ENCODE measurements at regions not wholly inside any gene's neighbourhood (a gene's known extent, or its start where the extent isn't known, plus 50 kb on each side); places are given as distances from the start of the nearest gene placed in this dataset.
"Not testable (repeated sequence)": the region's sequence is repeated elsewhere in the genome, so short reads cannot be mapped to it uniquely, and the experiment has no call there.

- TF ChIP-seq CTCF (IDR thresholded peaks at IDR 0.05), result no peak
- H3K9me3 ChIP-seq (replicated peaks in 1 of 2; ENCODE audit: control insufficient read depth in 1 of 2, insufficient read depth in 1 of 2, low read length in 2 of 2), result peaks cover 0 to 9% of the 10 kb centered on the region in 2 donors
- Mint-ChIP-seq H3K4me1 (no peaks in the 10 kb centered on the region), H3K27ac (no peak overlapping the region), H3K9me3 (peaks cover 0 to 9% (median 4%) of the 10 kb centered on the region in 7 donors), H3K36me3 (no peaks in the 10 kb centered on the region), H3K4me3 (no peak overlapping the region), H3K27me3 (ENCODE audit: low read depth in 3 of 3) (no peaks in the 10 kb centered on the region)
- H3K4me3 ChIP-seq (replicated peaks in 1 of 3; ENCODE audit: low read depth in 2 of 3, low read length in 3 of 3), result no peak overlapping the region
- no peaks in the 10 kb centered on the region for H3K36me3 ChIP-seq (replicated peaks in 1 of 2; ENCODE audit: control insufficient read depth in 1 of 2, insufficient read depth in 2 of 2, low read length in 2 of 2)
- intact Hi-C loops (cut with micrococcal nuclease), result no loop called here
- no peaks in the 10 kb centered on the region for H4K20me1 ChIP-seq (ENCODE audit: insufficient read depth, low read length)
- H3K79me2 ChIP-seq (ENCODE audit: insufficient read depth, low read length), result no peaks in the 10 kb centered on the region
- no peak overlapping the region for H2AFZ ChIP-seq (ENCODE audit: insufficient read depth, low read depth, low read length, poor library complexity, severe bottlenecking)
- H3K27me3 ChIP-seq (ENCODE audit: control insufficient read depth in 2 of 2, insufficient read depth in 2 of 2, low read length in 2 of 2), result no peaks in the 10 kb centered on the region
- H3K4me1 ChIP-seq (ENCODE audit: control insufficient read depth in 1 of 2, insufficient read depth in 2 of 2, low read length in 2 of 2), result no peaks in the 10 kb centered on the region
- 61% methylated on average over 3 of the region's 4 CpGs for WGBS (ENCODE audit: insufficient coverage)
- H3K4me2 ChIP-seq (replicated peaks; ENCODE audit: extremely low read depth, low read length, poor library complexity, severe bottlenecking), result no peak overlapping the region
- H3K9ac ChIP-seq (ENCODE audit: insufficient read depth, low read length, poor library complexity, severe bottlenecking), result no peak overlapping the region
- DNase-seq, result no peak
- no peak overlapping the region for H3K27ac ChIP-seq (ENCODE audit: low read depth in 1 of 2, low read length in 2 of 2)
Observed at GRCh38 chr12:83573671-83574070, 887.0 kb downstream of the TMTC2 start.

GRCh38 chr12:83559650-83560049 lies 872.9 kb downstream of the TMTC2 start:
- no peak overlapping the region for H3K4me3 ChIP-seq (replicated peaks in 1 of 3; ENCODE audit: low read depth in 2 of 3, low read length in 3 of 3)
- H3K27ac ChIP-seq (ENCODE audit: low read depth in 1 of 2, low read length in 2 of 2), result no peak overlapping the region
- H3K36me3 ChIP-seq (replicated peaks in 1 of 2; ENCODE audit: control insufficient read depth in 1 of 2, insufficient read depth in 2 of 2, low read length in 2 of 2), result no peaks in the 10 kb centered on the region
- intact Hi-C loops (cut with micrococcal nuclease), result no loop called here
- no peak for DNase-seq
- no peaks in the 10 kb centered on the region for H3K27me3 ChIP-seq (ENCODE audit: control insufficient read depth in 2 of 2, insufficient read depth in 2 of 2, low read length in 2 of 2)
- no peaks in the 10 kb centered on the region for H3K36me3 Mint-ChIP-seq
- TF ChIP-seq CTCF (IDR thresholded peaks at IDR 0.05), result no peak
- H3K27ac Mint-ChIP-seq, result no peak overlapping the region
- H3K4me1 ChIP-seq (ENCODE audit: control insufficient read depth in 1 of 2, insufficient read depth in 2 of 2, low read length in 2 of 2), result no peaks in the 10 kb centered on the region
- no CpG with 5 or more reads among the region's 1 CpG for WGBS (ENCODE audit: insufficient coverage)
- H4K20me1 ChIP-seq (ENCODE audit: insufficient read depth, low read length), result no peaks in the 10 kb centered on the region
- no peak overlapping the region for H2AFZ ChIP-seq (ENCODE audit: insufficient read depth, low read depth, low read length, poor library complexity, severe bottlenecking)
- peaks cover 6 to 16% of the 10 kb centered on the region in 2 donors for H3K9me3 ChIP-seq (replicated peaks in 1 of 2; ENCODE audit: control insufficient read depth in 1 of 2, insufficient read depth in 1 of 2, low read length in 2 of 2)
- H3K9ac ChIP-seq (ENCODE audit: insufficient read depth, low read length, poor library complexity, severe bottlenecking), result no peak overlapping the region
- no peak overlapping the region for H3K4me3 Mint-ChIP-seq
- H3K27me3 Mint-ChIP-seq (ENCODE audit: low read depth in 3 of 3), result no peaks in the 10 kb centered on the region
- H3K4me1 Mint-ChIP-seq, result no peaks in the 10 kb centered on the region
- H3K79me2 ChIP-seq (ENCODE audit: insufficient read depth, low read length), result no peaks in the 10 kb centered on the region
- peaks cover 0 to 22% (median 17%) of the 10 kb centered on the region in 7 donors for H3K9me3 Mint-ChIP-seq
- no peak overlapping the region for H3K4me2 ChIP-seq (replicated peaks; ENCODE audit: extremely low read depth, low read length, poor library complexity, severe bottlenecking)

- DNase-seq; H2AFZ ChIP-seq (ENCODE audit: insufficient read depth, low read depth, low read length, poor library complexity, severe bottlenecking); H3K27ac Mint-ChIP-seq; H3K36me3 ChIP-seq (replicated peaks in 1 of 2; ENCODE audit: control insufficient read depth in 1 of 2, insufficient read depth in 2 of 2, low read length in 2 of 2); H3K27me3 ChIP-seq (ENCODE audit: control insufficient read depth in 2 of 2, insufficient read depth in 2 of 2, low read length in 2 of 2); H3K4me1 Mint-ChIP-seq; intact Hi-C loops (cut with micrococcal nuclease); H3K9ac ChIP-seq (ENCODE audit: insufficient read depth, low read length, poor library complexity, severe bottlenecking); H3K4me3 ChIP-seq (replicated peaks in 1 of 3; ENCODE audit: low read depth in 2 of 3, low read length in 3 of 3); H3K36me3 Mint-ChIP-seq; H4K20me1 ChIP-seq (ENCODE audit: insufficient read depth, low read length); H3K79me2 ChIP-seq (ENCODE audit: insufficient read depth, low read length); H3K27me3 Mint-ChIP-seq (ENCODE audit: low read depth in 3 of 3); H3K4me2 ChIP-seq (replicated peaks; ENCODE audit: extremely low read depth, low read length, poor library complexity, severe bottlenecking); H3K4me1 ChIP-seq (ENCODE audit: control insufficient read depth in 1 of 2, insufficient read depth in 2 of 2, low read length in 2 of 2); H3K4me3 Mint-ChIP-seq; H3K27ac ChIP-seq (ENCODE audit: low read depth in 1 of 2, low read length in 2 of 2): not testable (repeated sequence)
- H3K9me3 ChIP-seq (replicated peaks in 1 of 2; ENCODE audit: control insufficient read depth in 1 of 2, insufficient read depth in 1 of 2, low read length in 2 of 2), result peaks cover 6 to 23% of the 10 kb centered on the region in 2 donors
- peaks cover 5 to 43% (median 23%) of the 10 kb centered on the region in 7 donors for H3K9me3 Mint-ChIP-seq
- 83% methylated on average over 7 of the region's 7 CpGs for WGBS (ENCODE audit: insufficient coverage)
Observed at GRCh38 chr12:83556040-83556439, 869.3 kb downstream of the TMTC2 start.

All from CD14-positive monocyte (primary cell).